Fibroblast of gingiva (primary cell): ENCODE measurements at regions not wholly inside any gene's neighbourhood (a gene's known extent, or its start where the extent isn't known, plus 50 kb on each side); places are given as distances from the start of the nearest gene placed in this dataset.
A peak's percentile ranks its signal among the peaks of the same experiment; 100 is the strongest.
"Not testable (repeated sequence)": the region's sequence is repeated elsewhere in the genome, so short reads cannot be mapped to it uniquely, and the experiment has no call there.

Experiments
- DNase-seq: peaks from one replicate; pipeline ENCODE4 v3.0.0-alpha.2; 2011; ENCODE audit warnings: low read depth

GRCh38 chr2:87679950-87680349 is 67.9 kb upstream of the PLGLB2 start:
- DNase-seq: not testable (repeated sequence)

GRCh38 chr2:87680691-87681090 is 67.2 kb upstream of the PLGLB2 start:
- DNase-seq: not testable (repeated sequence)

GRCh38 chr2:87683451-87683850 is 64.4 kb upstream of the PLGLB2 start:
- not testable (repeated sequence) for DNase-seq

- DNase-seq: not testable (repeated sequence)
Measured at GRCh38 chr2:87683961-87684360, 63.9 kb upstream of the PLGLB2 start.

GRCh38 chr2:87685558-87685957 is 62.3 kb upstream of the PLGLB2 start:
- DNase-seq: not testable (repeated sequence)

- not testable (repeated sequence) for DNase-seq
Measured at GRCh38 chr2:87686873-87687549, 60.9 kb upstream of the PLGLB2 start.

GRCh38 chr2:87687550-87688270 is 60.2 kb upstream of the PLGLB2 start:
- peak; percentile 57 for DNase-seq

GRCh38 chr2:87691899-87692592 is 55.8 kb upstream of the PLGLB2 start:
- not testable (repeated sequence) for DNase-seq

GRCh38 chr2:87692914-87693313 is 55.0 kb upstream of the PLGLB2 start:
- not testable (repeated sequence) for DNase-seq

GRCh38 chr2:87693882-87694281 is 54.0 kb upstream of the PLGLB2 start:
- not testable (repeated sequence) for DNase-seq

- not testable (repeated sequence) for DNase-seq
Measured at GRCh38 chr2:87695596-87696323, 52.1 kb upstream of the PLGLB2 start.
